Glutamatergic neuron (in vitro differentiated cells): ENCODE measurements at regions not wholly inside any gene's neighbourhood (a gene's known extent, or its start where the extent isn't known, plus 50 kb on each side); places are given as distances from the start of the nearest gene placed in this dataset.

Source experiments
- DNase-seq: peaks from one replicate; pipeline ENCODE4 v3.0.0; 2022
- H3K27ac Mint-ChIP-seq: one replicate; pipeline ENCODE4 v1.8.0; 2020; ENCODE audit warnings: mild to moderate bottlenecking, mixed read lengths, inconsistent platforms; ENCODE audit not compliant: unreplicated experiment
- H3K27me3 Mint-ChIP-seq: one replicate; pipeline ENCODE4 v1.8.0; 2020; ENCODE audit warnings: mild to moderate bottlenecking, moderate library complexity, mixed read lengths, inconsistent platforms; ENCODE audit not compliant: unreplicated experiment
- H3K36me3 Mint-ChIP-seq: one replicate; pipeline ENCODE4 v1.8.0; 2020; ENCODE audit warnings: mild to moderate bottlenecking, mixed read lengths, inconsistent platforms; ENCODE audit not compliant: unreplicated experiment
- H3K4me1 Mint-ChIP-seq: one replicate; pipeline ENCODE4 v1.8.0; 2020; ENCODE audit warnings: mild to moderate bottlenecking, low read depth, mixed read lengths, inconsistent platforms; ENCODE audit not compliant: unreplicated experiment
- H3K4me3 Mint-ChIP-seq: one replicate; pipeline ENCODE4 v1.8.0; 2020; ENCODE audit warnings: mild to moderate bottlenecking, mixed read lengths, inconsistent platforms; ENCODE audit not compliant: unreplicated experiment
- H3K9me3 Mint-ChIP-seq: one replicate; pipeline ENCODE4 v1.8.0; 2020; ENCODE audit warnings: mild to moderate bottlenecking, moderate library complexity, mixed read lengths, inconsistent platforms; ENCODE audit not compliant: unreplicated experiment
- CTCF ChIP-seq: fragments of 200-600 bp; sonication (generic); IDR thresholded peaks from one replicate; pipeline ENCODE4 v1.5.0; 2021; ENCODE audit not compliant: partially characterized antibody, unreplicated experiment

- H3K9me3 Mint-ChIP-seq = no peaks in the 10 kb centered on the region
- H3K4me3 Mint-ChIP-seq = no peak overlapping the region
- no peaks in the 10 kb centered on the region for H3K36me3 Mint-ChIP-seq
- no peak for DNase-seq
- no peak overlapping the region for H3K27ac Mint-ChIP-seq
- no peaks in the 10 kb centered on the region for H3K4me1 Mint-ChIP-seq
- no peaks in the 10 kb centered on the region for H3K27me3 Mint-ChIP-seq
- no peak for TF ChIP-seq CTCF
Measured at GRCh38 chr2:145689277-145689676, 1169.4 kb upstream of the ZEB2 start.

GRCh38 chr2:145688156-145688555 is 1168.2 kb upstream of the ZEB2 start:
- no peak for TF ChIP-seq CTCF
- Mint-ChIP-seq H3K9me3 (no peaks in the 10 kb centered on the region), H3K36me3 (no peaks in the 10 kb centered on the region), H3K4me1 (no peaks in the 10 kb centered on the region), H3K27ac (no peak overlapping the region), H3K27me3 (no peaks in the 10 kb centered on the region), H3K4me3 (no peak overlapping the region)
- no peak for DNase-seq

- Mint-ChIP-seq H3K27ac (no peak overlapping the region), H3K4me3 (no peak overlapping the region)
- DNase-seq = no peak
Measured at GRCh38 chr2:145687442-145688134, 1167.7 kb upstream of the ZEB2 start.

GRCh38 chr2:145685383-145686050 is 1165.6 kb upstream of the ZEB2 start:
- no peaks in the 10 kb centered on the region for H3K9me3 Mint-ChIP-seq
- no peaks in the 10 kb centered on the region for H3K4me1 Mint-ChIP-seq
- no peaks in the 10 kb centered on the region for H3K27me3 Mint-ChIP-seq
- no peak for DNase-seq
- H3K36me3 Mint-ChIP-seq = no peaks in the 10 kb centered on the region
- TF ChIP-seq CTCF = no peak
- H3K27ac Mint-ChIP-seq = no peak overlapping the region
- H3K4me3 Mint-ChIP-seq = no peak overlapping the region

More at GRCh38 chr2:145687442-145688134, 1167.7 kb upstream of the ZEB2 start:
- no peak for TF ChIP-seq CTCF
- Mint-ChIP-seq H3K4me1 (no peaks in the 10 kb centered on the region), H3K27me3 (no peaks in the 10 kb centered on the region), H3K9me3 (no peaks in the 10 kb centered on the region), H3K36me3 (no peaks in the 10 kb centered on the region)

GRCh38 chr2:145682546-145683157 is 1162.7 kb upstream of the ZEB2 start:
- no peak for TF ChIP-seq CTCF
- H3K9me3 Mint-ChIP-seq = no peaks in the 10 kb centered on the region
- H3K36me3 Mint-ChIP-seq = no peaks in the 10 kb centered on the region
- no peak overlapping the region for H3K4me3 Mint-ChIP-seq
- peaks cover 2% of the 10 kb centered on the region for H3K4me1 Mint-ChIP-seq
- no peak for DNase-seq
- H3K27me3 Mint-ChIP-seq = no peaks in the 10 kb centered on the region
- no peak overlapping the region for H3K27ac Mint-ChIP-seq
